Nephron progenitor cell (in vitro differentiated cells): ENCODE measurements at regions not wholly inside any gene's neighbourhood (a gene's known extent, or its start where the extent isn't known, plus 50 kb on each side); places are given as distances from the start of the nearest gene placed in this dataset.
"Not testable (repeated sequence)": the region's sequence is repeated elsewhere in the genome, so short reads cannot be mapped to it uniquely, and the experiment has no call there.

Experiments
- DNase-seq: peaks from one replicate; pipeline ENCODE4 v3.0.0; 2021
- H3K27ac Mint-ChIP-seq: 2 replicates; pipeline ENCODE4 v1.8.0; 2021; ENCODE audit warnings: mild to moderate bottlenecking, moderate library complexity, mixed read lengths
- H3K27me3 Mint-ChIP-seq: 2 replicates; pipeline ENCODE4 v1.8.0; 2021; ENCODE audit warnings: mild to moderate bottlenecking, low read depth, mixed read lengths; ENCODE audit not compliant: poor library complexity
- H3K36me3 Mint-ChIP-seq: 2 replicates; pipeline ENCODE4 v1.8.0; 2021; ENCODE audit warnings: low read depth, mixed read lengths
- H3K4me1 Mint-ChIP-seq: 2 replicates; pipeline ENCODE4 v1.8.0; 2021; ENCODE audit warnings: mixed read lengths
- H3K4me3 Mint-ChIP-seq: 2 replicates; pipeline ENCODE4 v1.8.0; 2021; ENCODE audit warnings: mild to moderate bottlenecking, moderate library complexity, mixed read lengths
- H3K9me3 Mint-ChIP-seq: 2 replicates; pipeline ENCODE4 v1.8.0; 2021; ENCODE audit warnings: mild to moderate bottlenecking, moderate library complexity, mixed read lengths

DNA sequence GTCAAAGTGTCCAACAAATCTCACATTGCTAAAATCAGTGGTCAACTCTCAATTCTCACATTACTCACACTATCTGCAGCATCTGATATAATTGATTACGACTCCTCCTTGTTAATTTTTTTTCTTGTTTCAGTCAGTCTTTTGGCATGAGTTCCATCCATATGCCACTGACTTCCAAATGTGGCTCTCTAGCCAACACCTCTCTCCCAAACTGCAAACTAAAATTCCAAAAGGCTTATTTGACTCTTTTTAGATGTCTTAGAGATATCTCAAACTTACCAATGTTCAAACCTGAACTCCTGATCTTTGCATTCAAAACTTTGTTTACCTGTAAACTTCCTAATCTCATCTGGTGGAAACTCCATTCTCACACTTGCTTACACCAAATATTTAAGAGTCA, 162.1 kb upstream of the ZNF658 start:
- H3K36me3 Mint-ChIP-seq, DNase-seq, H3K27me3 Mint-ChIP-seq, H3K9me3 Mint-ChIP-seq, H3K4me3 Mint-ChIP-seq, H3K27ac Mint-ChIP-seq, H3K4me1 Mint-ChIP-seq: not testable (repeated sequence)

DNA sequence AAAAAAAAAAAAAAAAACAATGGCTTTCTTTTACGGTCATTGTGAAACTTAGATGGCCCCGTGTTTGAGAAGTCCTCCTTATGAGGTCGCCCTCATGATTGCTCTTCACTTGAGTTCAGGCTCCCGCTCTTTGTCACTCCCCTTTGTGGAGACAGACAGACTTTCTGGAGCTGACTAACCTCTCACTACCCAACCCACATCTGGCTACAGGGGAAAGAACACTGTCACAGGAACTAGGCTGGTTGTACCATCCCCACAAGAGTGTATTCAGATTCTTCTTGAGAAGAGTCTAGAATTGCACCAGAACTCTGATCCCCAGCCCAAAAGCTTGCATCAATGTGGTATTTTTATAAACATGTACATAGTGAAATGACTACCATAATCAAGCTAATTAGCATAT, 160.4 kb upstream of the ZNF658 start:
- not testable (repeated sequence) for H3K4me1 Mint-ChIP-seq, H3K36me3 Mint-ChIP-seq, DNase-seq, H3K4me3 Mint-ChIP-seq, H3K27ac Mint-ChIP-seq, H3K27me3 Mint-ChIP-seq, H3K9me3 Mint-ChIP-seq

DNA sequence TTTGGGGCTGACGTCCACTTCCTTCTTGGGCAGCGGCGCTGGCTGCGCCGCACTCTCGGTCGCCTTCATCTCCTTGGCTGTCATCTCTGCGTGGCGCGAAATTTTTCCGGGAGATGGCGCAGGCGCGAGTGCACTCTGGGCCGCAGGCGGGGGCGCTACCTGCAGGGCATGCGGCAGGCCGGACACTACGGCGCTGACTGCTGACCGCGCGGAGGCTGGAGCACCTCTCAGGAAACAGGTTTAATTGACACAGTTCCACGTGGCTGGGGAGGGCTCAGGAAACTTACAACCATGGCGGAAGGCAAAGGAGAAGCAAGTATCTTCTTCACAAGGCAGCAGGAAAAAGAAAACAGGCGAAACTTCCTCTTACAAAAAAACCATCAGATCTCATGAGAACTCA, 154.7 kb upstream of the ZNF658 start:
- H3K4me3 Mint-ChIP-seq, H3K27ac Mint-ChIP-seq, H3K36me3 Mint-ChIP-seq, H3K27me3 Mint-ChIP-seq, H3K4me1 Mint-ChIP-seq, DNase-seq, H3K9me3 Mint-ChIP-seq: not testable (repeated sequence)

DNA sequence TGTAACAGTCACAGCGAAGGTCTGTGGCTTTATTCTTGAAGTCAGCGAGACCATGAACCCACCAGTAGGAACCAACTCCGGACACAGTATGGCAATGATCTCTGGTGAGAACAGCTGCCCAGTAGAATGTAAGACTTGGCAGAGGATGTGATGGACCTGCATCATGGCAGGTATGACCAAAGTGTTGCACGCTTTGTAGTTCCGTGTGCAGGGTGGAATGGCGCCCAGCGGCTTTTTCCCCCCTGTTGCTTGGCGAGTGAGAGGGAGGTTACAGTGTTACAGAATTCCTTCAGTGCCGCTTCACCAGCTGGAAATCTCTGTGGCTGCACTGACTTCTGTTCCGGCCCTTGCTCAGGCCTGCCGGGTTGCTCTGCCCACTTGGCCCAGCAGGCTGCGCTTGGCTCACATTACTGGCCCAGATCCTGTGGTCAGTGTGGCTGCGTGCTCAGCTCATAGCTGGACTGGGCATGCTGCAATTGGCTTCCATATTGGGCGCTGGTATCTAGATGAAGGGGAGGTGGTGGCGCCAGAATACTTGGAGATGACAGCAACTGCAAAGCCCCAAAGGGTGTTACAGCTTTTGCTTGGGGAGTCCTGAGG, 148.1 kb upstream of the ZNF658 start:
- not testable (repeated sequence) for H3K27me3 Mint-ChIP-seq, H3K4me3 Mint-ChIP-seq, H3K4me1 Mint-ChIP-seq, DNase-seq, H3K27ac Mint-ChIP-seq, H3K36me3 Mint-ChIP-seq, H3K9me3 Mint-ChIP-seq

DNA sequence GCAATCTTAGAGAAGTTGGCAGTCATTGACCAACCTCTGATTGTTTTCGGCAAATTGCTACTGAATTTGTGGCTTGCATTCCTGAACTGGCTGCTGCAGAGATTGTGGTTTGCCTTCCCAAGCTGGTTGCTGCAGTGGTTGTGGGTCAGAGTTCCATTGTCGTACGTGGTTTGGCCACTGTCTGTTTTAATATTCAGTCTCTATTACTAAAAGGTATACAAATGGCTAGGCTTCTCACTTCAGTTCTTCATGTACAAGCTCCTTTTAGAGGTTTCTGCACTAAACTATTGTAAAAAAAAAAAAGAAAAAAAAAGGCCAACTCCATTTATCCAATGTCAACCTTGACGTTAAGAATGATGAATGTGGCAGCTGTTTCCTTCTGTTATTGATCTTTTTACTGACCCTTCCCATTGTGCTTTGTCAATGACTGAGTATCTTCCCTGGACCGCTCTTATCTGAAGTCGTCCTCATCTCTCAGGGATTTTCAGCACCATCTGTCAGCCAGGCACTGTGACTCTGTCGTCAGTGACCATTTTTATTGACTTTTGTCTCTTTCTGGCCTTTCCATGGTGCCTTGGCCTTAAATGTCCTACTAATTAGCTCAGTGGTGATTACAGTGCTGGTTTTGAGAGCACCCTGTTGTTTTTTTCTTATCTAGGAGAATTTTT, 140.6 kb upstream of the ZNF658 start:
- H3K27me3 Mint-ChIP-seq, H3K27ac Mint-ChIP-seq, H3K9me3 Mint-ChIP-seq, DNase-seq, H3K4me3 Mint-ChIP-seq, H3K36me3 Mint-ChIP-seq, H3K4me1 Mint-ChIP-seq: not testable (repeated sequence)

DNA sequence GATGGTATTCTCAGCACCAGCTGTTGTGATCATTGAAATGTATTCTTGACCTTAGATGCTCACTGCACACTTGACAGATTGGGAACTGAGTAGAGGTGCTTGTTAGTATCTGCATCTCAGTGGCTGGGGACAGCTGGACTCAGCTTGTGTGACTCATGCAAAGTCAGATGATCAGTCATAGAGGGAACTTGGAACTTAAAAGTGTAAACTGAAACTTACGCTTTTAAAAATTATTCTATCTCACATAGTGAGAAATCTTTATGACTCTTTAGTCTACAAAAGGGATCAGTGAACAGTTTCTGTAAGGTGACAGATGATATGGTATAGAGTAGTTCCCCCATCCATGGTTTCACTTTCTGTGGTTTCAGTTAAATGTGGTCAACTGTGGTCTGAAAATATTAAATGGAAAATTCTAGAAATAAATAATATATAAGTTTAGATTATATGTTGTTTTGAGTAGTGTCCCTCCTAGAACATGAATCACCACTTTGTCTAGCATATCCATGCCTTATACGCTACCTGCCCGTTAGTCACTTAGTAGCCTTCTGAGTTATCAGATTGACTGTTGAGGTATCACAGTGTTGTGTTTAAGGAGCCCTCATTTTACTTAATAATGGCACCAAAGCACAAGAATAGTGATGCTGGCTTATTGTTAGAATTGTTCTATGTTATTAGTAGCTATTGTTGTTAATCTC, 135.6 kb upstream of the ZNF658 start:
- not testable (repeated sequence) for H3K4me3 Mint-ChIP-seq, H3K36me3 Mint-ChIP-seq, H3K4me1 Mint-ChIP-seq, H3K27me3 Mint-ChIP-seq, DNase-seq, H3K27ac Mint-ChIP-seq, H3K9me3 Mint-ChIP-seq

DNA sequence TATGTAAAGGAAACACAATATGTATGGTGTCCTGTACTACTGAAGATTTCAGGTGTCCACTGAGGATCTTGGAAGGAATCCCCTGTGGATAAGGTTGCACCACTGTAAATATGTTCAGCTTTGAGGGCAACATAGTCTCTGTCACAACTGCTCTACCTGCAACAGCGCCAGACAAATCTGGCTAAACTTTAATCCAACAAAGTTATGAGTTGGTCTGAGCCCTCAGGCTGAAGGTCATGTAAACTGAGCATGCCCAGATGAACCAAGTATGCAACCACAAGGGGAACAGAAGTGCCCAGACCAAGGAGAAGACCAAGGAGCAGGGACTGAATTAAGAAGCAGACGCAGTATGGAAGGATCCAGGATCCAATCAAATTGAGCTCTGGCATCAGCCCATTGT, 135.0 kb upstream of the ZNF658 start:
- H3K4me1 Mint-ChIP-seq, H3K27ac Mint-ChIP-seq, H3K4me3 Mint-ChIP-seq, DNase-seq, H3K9me3 Mint-ChIP-seq, H3K36me3 Mint-ChIP-seq, H3K27me3 Mint-ChIP-seq: not testable (repeated sequence)

DNA sequence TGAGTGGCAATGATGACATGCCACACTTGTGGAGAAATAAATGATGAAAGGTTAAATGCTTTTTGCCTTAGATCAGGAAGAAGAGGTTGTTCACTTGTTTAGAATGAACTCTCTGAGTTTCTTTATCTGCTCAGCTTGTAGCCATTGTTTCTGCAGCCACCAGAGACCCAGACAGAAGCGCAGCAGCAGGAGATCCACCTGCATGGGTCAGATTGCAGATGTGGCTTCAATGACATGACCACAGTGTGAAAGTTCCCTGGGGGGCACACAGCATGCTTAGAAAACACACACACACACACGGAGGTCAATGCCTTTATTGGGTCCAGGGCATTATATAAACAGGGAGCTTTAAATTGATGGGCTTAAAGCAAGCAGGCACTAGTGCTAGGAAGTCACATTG, 129.0 kb upstream of the ZNF658 start:
- not testable (repeated sequence) for H3K27me3 Mint-ChIP-seq, H3K4me3 Mint-ChIP-seq, H3K36me3 Mint-ChIP-seq, H3K27ac Mint-ChIP-seq, H3K9me3 Mint-ChIP-seq, H3K4me1 Mint-ChIP-seq, DNase-seq

DNA sequence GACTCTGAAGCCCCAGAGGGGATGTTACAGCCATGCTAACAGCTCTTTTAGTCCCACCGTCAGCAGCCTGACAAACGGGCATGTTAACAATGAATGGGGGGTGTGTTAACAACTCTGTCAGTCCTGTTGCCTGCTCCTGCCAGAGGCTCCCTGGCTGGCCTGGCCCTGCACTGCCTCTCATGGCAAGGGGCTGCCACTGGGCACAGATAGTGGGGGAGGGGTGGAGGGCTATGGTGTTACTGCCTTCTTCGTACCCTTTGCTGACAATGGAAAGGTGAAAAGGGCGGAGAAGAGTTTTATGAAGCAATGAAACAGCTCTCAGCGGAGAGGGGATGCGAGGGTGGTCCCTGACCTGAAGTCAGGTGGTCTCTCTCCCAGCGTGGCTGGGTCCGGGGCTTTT, 125.9 kb upstream of the ZNF658 start:
- not testable (repeated sequence) for H3K4me3 Mint-ChIP-seq, H3K9me3 Mint-ChIP-seq, H3K36me3 Mint-ChIP-seq, H3K4me1 Mint-ChIP-seq, DNase-seq, H3K27me3 Mint-ChIP-seq, H3K27ac Mint-ChIP-seq

DNA sequence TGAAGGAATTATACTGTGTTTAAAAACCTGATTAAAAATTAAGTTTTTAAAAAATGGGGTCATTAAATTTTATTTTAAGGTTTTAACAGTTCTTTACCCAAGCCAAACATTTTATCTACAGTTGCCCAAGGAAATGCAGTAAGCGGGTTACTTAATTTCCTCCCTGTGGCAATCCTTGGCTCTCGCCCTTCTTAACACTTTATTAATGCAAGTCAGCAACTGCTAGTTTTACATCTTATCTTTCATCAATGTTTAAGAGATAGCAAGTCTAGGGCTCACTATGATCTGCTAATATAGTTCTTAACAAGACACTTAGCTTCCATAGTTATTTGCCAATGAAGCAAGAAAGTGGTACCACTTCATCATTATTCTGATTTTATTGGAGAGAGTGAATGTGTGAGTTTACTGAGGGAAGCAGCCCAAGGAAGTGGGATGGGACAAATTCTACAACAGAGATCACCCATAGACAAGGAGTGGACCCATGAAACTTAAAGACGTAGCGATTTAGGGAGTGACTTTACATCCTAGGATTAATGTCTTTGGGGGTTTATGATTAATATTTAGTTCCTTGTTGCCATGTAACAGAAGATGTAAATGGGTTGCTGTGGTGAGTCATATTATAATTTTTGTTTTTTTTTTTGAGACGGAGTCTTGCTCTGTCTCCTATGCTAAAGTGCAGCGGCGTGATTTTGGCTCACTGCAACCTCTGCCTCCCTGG, 120.4 kb upstream of the ZNF658 start:
- not testable (repeated sequence) for H3K36me3 Mint-ChIP-seq, H3K9me3 Mint-ChIP-seq, H3K4me1 Mint-ChIP-seq, H3K27me3 Mint-ChIP-seq, DNase-seq, H3K27ac Mint-ChIP-seq, H3K4me3 Mint-ChIP-seq

DNA sequence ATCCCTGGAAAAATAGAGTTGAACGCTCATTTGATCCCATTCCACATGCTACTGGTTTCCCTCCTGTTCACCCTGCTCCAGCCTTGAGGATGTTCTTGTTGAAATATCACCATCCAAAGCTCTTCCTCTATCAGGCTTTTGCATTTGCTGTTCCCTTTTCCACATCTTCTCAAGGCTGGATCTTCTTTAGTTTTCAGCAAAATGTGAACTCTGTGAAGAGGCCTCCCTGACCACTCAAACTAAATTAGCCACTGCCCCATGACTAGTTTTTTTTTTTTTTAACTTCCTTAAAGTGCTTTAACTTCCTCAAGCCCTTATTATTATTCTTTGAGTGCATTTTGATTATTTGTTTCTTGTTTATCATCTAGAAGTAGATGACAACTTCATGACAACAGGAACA, 119.3 kb upstream of the ZNF658 start:
- H3K4me1 Mint-ChIP-seq, H3K27me3 Mint-ChIP-seq, DNase-seq, H3K27ac Mint-ChIP-seq, H3K4me3 Mint-ChIP-seq, H3K9me3 Mint-ChIP-seq, H3K36me3 Mint-ChIP-seq: not testable (repeated sequence)

DNA sequence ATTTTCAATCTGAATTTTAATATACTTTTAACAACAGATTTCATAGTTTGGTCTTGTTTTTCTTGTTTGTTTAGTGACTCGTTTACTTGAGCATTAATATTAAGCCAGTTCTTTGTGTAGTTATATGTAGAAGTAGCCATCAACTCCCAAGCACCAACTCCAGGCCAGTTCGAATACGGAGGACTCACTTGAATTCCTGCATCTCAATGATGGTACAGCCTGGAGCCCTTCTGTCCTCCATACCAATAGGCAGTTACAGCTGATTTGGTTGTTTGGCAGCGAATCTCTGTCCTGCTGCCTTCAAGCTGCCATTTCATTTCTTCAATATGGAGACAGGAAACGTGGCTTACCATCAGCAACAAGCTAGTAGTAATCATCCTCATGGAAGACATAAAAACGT, 118.5 kb upstream of the ZNF658 start:
- not testable (repeated sequence) for H3K4me1 Mint-ChIP-seq, H3K9me3 Mint-ChIP-seq, H3K27me3 Mint-ChIP-seq, DNase-seq, H3K27ac Mint-ChIP-seq, H3K4me3 Mint-ChIP-seq, H3K36me3 Mint-ChIP-seq

DNA sequence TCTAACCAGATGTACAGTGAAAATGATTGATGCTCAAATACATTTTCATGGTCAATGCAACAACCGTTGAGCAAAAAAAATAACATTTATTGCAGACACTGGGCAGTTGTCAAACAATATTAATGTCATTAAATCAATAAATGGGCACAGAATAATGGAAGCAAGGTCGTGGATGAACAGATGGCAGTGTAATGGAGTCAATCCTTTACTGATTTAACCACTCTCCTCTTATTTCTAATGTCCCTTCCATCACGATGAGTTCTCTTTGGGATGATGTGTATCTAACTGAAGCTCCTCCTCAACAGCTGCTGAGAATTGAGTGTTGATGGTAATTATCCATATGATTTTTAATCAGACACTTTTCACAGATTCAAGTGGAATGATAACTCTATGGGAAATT, 114.9 kb upstream of the ZNF658 start:
- H3K4me3 Mint-ChIP-seq, H3K27ac Mint-ChIP-seq, H3K36me3 Mint-ChIP-seq, DNase-seq, H3K27me3 Mint-ChIP-seq, H3K9me3 Mint-ChIP-seq, H3K4me1 Mint-ChIP-seq: not testable (repeated sequence)

DNA sequence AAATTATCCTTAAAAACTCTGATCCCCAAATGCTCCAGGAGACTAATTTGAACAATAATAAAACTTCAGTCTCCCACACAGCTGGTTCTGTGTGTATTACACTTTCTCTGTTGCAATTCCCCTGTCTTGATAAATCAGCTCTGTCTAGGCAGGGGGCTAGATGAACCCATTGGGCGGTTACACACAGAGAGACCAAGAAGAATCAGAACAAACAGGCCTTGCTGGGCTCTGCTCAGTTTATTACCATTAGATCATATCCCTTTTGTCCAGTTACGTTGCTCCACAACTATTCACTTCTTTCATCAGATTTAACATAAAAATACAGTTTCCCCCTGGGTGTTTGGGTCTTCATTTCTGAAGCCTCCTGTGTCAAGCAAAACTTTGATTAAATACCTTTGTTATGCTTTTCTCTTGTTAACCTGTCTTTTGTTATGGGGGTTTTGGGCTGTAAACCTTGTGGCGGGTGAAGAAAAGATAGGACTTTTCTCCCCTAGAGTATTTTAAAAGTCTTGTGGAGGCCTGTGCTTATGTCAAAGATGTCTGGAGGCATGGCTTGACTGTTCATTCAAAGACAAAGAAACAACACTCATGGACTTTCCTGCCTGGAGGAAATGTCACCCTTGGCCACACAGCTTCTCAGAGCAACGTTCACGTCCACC, 109.3 kb upstream of the ZNF658 start:
- not testable (repeated sequence) for H3K4me1 Mint-ChIP-seq

More for the DNA sequence above, 109.3 kb upstream of the ZNF658 start:
- not testable (repeated sequence) for H3K27me3 Mint-ChIP-seq, DNase-seq, H3K27ac Mint-ChIP-seq, H3K4me3 Mint-ChIP-seq, H3K9me3 Mint-ChIP-seq, H3K36me3 Mint-ChIP-seq
